Natural killer cell treated with Interleukin-12 subunit alpha and Interleukin-12 subunit beta and Interleukin-15 and Interleukin-18, amount 100 ng/mL, for 72 hours (primary cell): ENCODE measurements at regions not wholly inside any gene's neighbourhood (a gene's known extent, or its start where the extent isn't known, plus 50 kb on each side); places are given as distances from the start of the nearest gene placed in this dataset.
"Not testable (repeated sequence)": the region's sequence is repeated elsewhere in the genome, so short reads cannot be mapped to it uniquely, and the experiment has no call there.

Source experiments
- ATAC-seq, 2 donors: fragments of 150-1000 bp; cut with Tn5 transposase in 1 of 2; sonication (Bioruptor Pico), chemical (Tn5 transposase) in 1 of 2; 2 replicates each; pipeline ENCODE4 v1.10.0; 2021
- DNase-seq: peaks from one replicate; pipeline ENCODE4 v3.0.0; 2022; ENCODE audit warnings: low spot score
- H3K27ac Mint-ChIP-seq, 2 donors: 1 replicate in 1 of 2; 2 replicates in 1 of 2; pipeline ENCODE4 v1.8.0; 2022; ENCODE audit warnings: mixed read lengths in 2 of 2, mild to moderate bottlenecking in 1 of 2, moderate library complexity in 1 of 2
- H3K27me3 Mint-ChIP-seq, 2 donors: 1 replicate in 1 of 2; 2 replicates in 1 of 2; pipeline ENCODE4 v1.8.0; 2022; ENCODE audit warnings: mixed read lengths in 2 of 2
- H3K36me3 Mint-ChIP-seq: one replicate; pipeline ENCODE4 v1.8.0; 2022; ENCODE audit warnings: mixed read lengths
- H3K4me1 Mint-ChIP-seq, 2 donors: 1 replicate in 1 of 2; 2 replicates in 1 of 2; pipeline ENCODE4 v1.8.0; 2022; ENCODE audit warnings: low read depth in 2 of 2, mixed read lengths in 2 of 2, mild to moderate bottlenecking in 1 of 2
- H3K4me3 Mint-ChIP-seq: one replicate; pipeline ENCODE4 v1.8.0; 2022; ENCODE audit warnings: mixed read lengths
- H3K9me3 Mint-ChIP-seq: 2 replicates; pipeline ENCODE4 v1.8.0; 2022; ENCODE audit warnings: mixed read lengths

- Mint-ChIP-seq H3K4me1 (no peaks in the 10 kb centered on the region), H3K4me3 (no peak overlapping the region), H3K27me3 (no peaks in the 10 kb centered on the region), H3K9me3 (peaks cover 17% of the 10 kb centered on the region), H3K36me3 (no peaks in the 10 kb centered on the region), H3K27ac (no peak overlapping the region)
- ATAC-seq (no peak), DNase-seq (no peak)
These were observed 1244.4 kb upstream of the SEL1L start for GRCh38 chr14:82778008-82778590.

- H3K4me3 Mint-ChIP-seq: no peak overlapping the region
- ATAC-seq: no peak
- no peaks in the 10 kb centered on the region for H3K36me3 Mint-ChIP-seq
- H3K4me1 Mint-ChIP-seq: no peaks in the 10 kb centered on the region
- peaks cover 15% of the 10 kb centered on the region for H3K9me3 Mint-ChIP-seq
- DNase-seq: no peak
- no peaks in the 10 kb centered on the region for H3K27me3 Mint-ChIP-seq
- no peak overlapping the region for H3K27ac Mint-ChIP-seq
These were observed 1244.9 kb upstream of the SEL1L start for GRCh38 chr14:82778601-82779000.

- Mint-ChIP-seq H3K4me1 (no peaks in the 10 kb centered on the region), H3K36me3 (no peaks in the 10 kb centered on the region), H3K27ac (no peak overlapping the region), H3K27me3 (no peaks in the 10 kb centered on the region), H3K9me3 (peaks cover 14% of the 10 kb centered on the region), H3K4me3 (no peak overlapping the region)
- DNase-seq (no peak), ATAC-seq (no peak)
These were observed 1245.6 kb upstream of the SEL1L start for GRCh38 chr14:82779301-82779700.

GRCh38 chr14:82785756-82786482 lies 1252.3 kb upstream of the SEL1L start:
- H3K4me1 Mint-ChIP-seq: no peaks in the 10 kb centered on the region
- no peaks in the 10 kb centered on the region for H3K27me3 Mint-ChIP-seq
- H3K4me3 Mint-ChIP-seq: no peak overlapping the region
- no peak overlapping the region for H3K27ac Mint-ChIP-seq
- no peaks in the 10 kb centered on the region for H3K36me3 Mint-ChIP-seq
- ATAC-seq (no peak), DNase-seq (no peak)
- H3K9me3 Mint-ChIP-seq: peaks cover 25% of the 10 kb centered on the region

GRCh38 chr14:82786483-82786880 lies 1252.8 kb upstream of the SEL1L start:
- H3K27ac Mint-ChIP-seq: no peak overlapping the region
- H3K27me3 Mint-ChIP-seq: no peaks in the 10 kb centered on the region
- no peaks in the 10 kb centered on the region for H3K4me1 Mint-ChIP-seq
- H3K9me3 Mint-ChIP-seq: peaks cover 20% of the 10 kb centered on the region
- no peaks in the 10 kb centered on the region for H3K36me3 Mint-ChIP-seq
- no peak for DNase-seq
- ATAC-seq: no peak
- no peak overlapping the region for H3K4me3 Mint-ChIP-seq

GRCh38 chr14:82796086-82796485 lies 1262.4 kb upstream of the SEL1L start:
- ATAC-seq (no peak), DNase-seq (no peak)
- no peaks in the 10 kb centered on the region for H3K27me3 Mint-ChIP-seq
- H3K4me1 Mint-ChIP-seq: no peaks in the 10 kb centered on the region
- H3K27ac Mint-ChIP-seq: no peak overlapping the region
- peaks cover 9% of the 10 kb centered on the region for H3K9me3 Mint-ChIP-seq
- H3K36me3 Mint-ChIP-seq: no peaks in the 10 kb centered on the region
- no peak overlapping the region for H3K4me3 Mint-ChIP-seq

GRCh38 chr14:82798276-82798675 lies 1264.6 kb upstream of the SEL1L start:
- Mint-ChIP-seq H3K4me3 (no peak overlapping the region), H3K36me3 (no peaks in the 10 kb centered on the region), H3K27ac (no peak overlapping the region), H3K27me3 (no peaks in the 10 kb centered on the region), H3K4me1 (no peaks in the 10 kb centered on the region), H3K9me3 (peaks cover 11% of the 10 kb centered on the region)
- ATAC-seq (no peak), DNase-seq (no peak)

GRCh38 chr14:82805892-82806825 lies 1272.5 kb upstream of the SEL1L start:
- DNase-seq (no peak), ATAC-seq (no peak)
- Mint-ChIP-seq H3K36me3 (peaks cover 6% of the 10 kb centered on the region), H3K27ac (no peak overlapping the region), H3K9me3 (peaks cover 24% of the 10 kb centered on the region), H3K4me1 (no peaks in the 10 kb centered on the region), H3K27me3 (no peaks in the 10 kb centered on the region), H3K4me3 (no peak overlapping the region)

- Mint-ChIP-seq H3K9me3 (peaks cover 13% of the 10 kb centered on the region), H3K27me3 (no peaks in the 10 kb centered on the region), H3K27ac (no peak overlapping the region), H3K4me3 (no peak overlapping the region), H3K4me1 (no peaks in the 10 kb centered on the region), H3K36me3 (peaks cover 5% of the 10 kb centered on the region)
- DNase-seq (no peak), ATAC-seq (no peak)
These were observed 1277.6 kb upstream of the SEL1L start for GRCh38 chr14:82811246-82811645.

- H3K9me3 Mint-ChIP-seq, H3K36me3 Mint-ChIP-seq, H3K27me3 Mint-ChIP-seq, H3K4me3 Mint-ChIP-seq, ATAC-seq, DNase-seq, H3K4me1 Mint-ChIP-seq, H3K27ac Mint-ChIP-seq: not testable (repeated sequence)
These were observed 1280.7 kb upstream of the SEL1L start for GRCh38 chr14:82814339-82814738.

- DNase-seq (no peak), ATAC-seq (no peak)
- H3K9me3 Mint-ChIP-seq: peaks cover 4% of the 10 kb centered on the region
- no peak overlapping the region for H3K4me3 Mint-ChIP-seq
- no peaks in the 10 kb centered on the region for H3K27me3 Mint-ChIP-seq
- no peak overlapping the region for H3K27ac Mint-ChIP-seq
- H3K4me1 Mint-ChIP-seq: no peaks in the 10 kb centered on the region
- H3K36me3 Mint-ChIP-seq: no peaks in the 10 kb centered on the region
These were observed 1296.9 kb upstream of the SEL1L start for GRCh38 chr14:82830596-82830995.

- H3K27me3 Mint-ChIP-seq: no peaks in the 10 kb centered on the region
- ATAC-seq (no peak), DNase-seq (no peak)
- H3K4me3 Mint-ChIP-seq: no peak overlapping the region
- H3K27ac Mint-ChIP-seq: no peak overlapping the region
- H3K4me1 Mint-ChIP-seq: no peaks in the 10 kb centered on the region
- H3K36me3 Mint-ChIP-seq: no peaks in the 10 kb centered on the region
- H3K9me3 Mint-ChIP-seq: no peaks in the 10 kb centered on the region
These were observed 1302.8 kb upstream of the SEL1L start for GRCh38 chr14:82836256-82836950.

- Mint-ChIP-seq H3K36me3 (no peaks in the 10 kb centered on the region), H3K4me3 (no peak overlapping the region), H3K27me3 (no peaks in the 10 kb centered on the region), H3K27ac (no peak overlapping the region), H3K9me3 (no peaks in the 10 kb centered on the region), H3K4me1 (no peaks in the 10 kb centered on the region)
- no peak for ATAC-seq
- DNase-seq: no peak
These were observed 1304.0 kb upstream of the SEL1L start for GRCh38 chr14:82837611-82838140.
